Fibroblast of pulmonary artery (primary cell): ENCODE measurements at regions not wholly inside any gene's neighbourhood (a gene's known extent, or its start where the extent isn't known, plus 50 kb on each side); places are given as distances from the start of the nearest gene placed in this dataset.

Experiments
- DNase-seq: peaks from one replicate; pipeline ENCODE4 v3.0.0-alpha.2; 2010; ENCODE audit warnings: low read depth
- H3K4me3 ChIP-seq: replicated peaks from 2 replicates; pipeline ENCODE4 v1.5.1; 2011; ENCODE audit warnings: low read depth, mild to moderate bottlenecking, control low read depth, low read length, moderate library complexity
- TF ChIP-seq, protein P1 (sequence below): IDR thresholded peaks from 2 replicates; pipeline ENCODE4 v1.5.1; 2011; ENCODE audit warnings: mild to moderate bottlenecking, control low read depth, low read length, inconsistent platforms; ENCODE audit errors: missing control alignments

DNA sequence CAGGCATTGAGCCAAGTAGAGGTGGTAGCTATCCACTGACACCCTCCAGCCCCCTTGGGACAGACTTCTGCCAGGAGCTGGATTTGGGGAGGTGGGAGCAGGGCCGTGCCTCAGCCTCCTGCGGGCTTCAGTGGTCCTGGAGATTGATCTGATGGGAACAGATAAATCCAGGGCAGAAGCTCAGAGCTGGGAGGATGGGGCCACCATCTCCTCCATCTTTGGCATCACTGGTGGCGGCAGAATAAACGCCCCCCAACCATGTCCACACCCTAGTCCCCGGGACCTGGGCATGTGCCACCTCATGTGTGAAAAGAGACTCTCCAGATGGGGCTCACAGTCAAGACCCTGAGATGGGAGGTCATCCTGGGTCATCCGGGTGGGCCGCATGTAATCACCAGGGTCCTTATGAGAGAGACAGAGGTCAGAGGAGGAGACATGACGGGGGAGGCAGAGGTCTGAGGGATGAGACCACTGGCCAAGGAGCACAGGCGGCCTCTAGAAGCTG, 209.6 kb upstream of the RTL1 start:
- H3K4me3 ChIP-seq: no peak overlapping the region
- TF ChIP-seq, protein P1, sequence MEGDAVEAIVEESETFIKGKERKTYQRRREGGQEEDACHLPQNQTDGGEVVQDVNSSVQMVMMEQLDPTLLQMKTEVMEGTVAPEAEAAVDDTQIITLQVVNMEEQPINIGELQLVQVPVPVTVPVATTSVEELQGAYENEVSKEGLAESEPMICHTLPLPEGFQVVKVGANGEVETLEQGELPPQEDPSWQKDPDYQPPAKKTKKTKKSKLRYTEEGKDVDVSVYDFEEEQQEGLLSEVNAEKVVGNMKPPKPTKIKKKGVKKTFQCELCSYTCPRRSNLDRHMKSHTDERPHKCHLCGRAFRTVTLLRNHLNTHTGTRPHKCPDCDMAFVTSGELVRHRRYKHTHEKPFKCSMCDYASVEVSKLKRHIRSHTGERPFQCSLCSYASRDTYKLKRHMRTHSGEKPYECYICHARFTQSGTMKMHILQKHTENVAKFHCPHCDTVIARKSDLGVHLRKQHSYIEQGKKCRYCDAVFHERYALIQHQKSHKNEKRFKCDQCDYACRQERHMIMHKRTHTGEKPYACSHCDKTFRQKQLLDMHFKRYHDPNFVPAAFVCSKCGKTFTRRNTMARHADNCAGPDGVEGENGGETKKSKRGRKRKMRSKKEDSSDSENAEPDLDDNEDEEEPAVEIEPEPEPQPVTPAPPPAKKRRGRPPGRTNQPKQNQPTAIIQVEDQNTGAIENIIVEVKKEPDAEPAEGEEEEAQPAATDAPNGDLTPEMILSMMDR: no peak
- no peak for DNase-seq

- TF ChIP-seq, protein P1: no peak
Observed at GRCh38 chr14:101113835-101114725, 210.6 kb upstream of the RTL1 start.

GRCh38 chr14:101114726-101115515, 211.4 kb upstream of the RTL1 start:
- H3K4me3 ChIP-seq: no peak overlapping the region
- DNase-seq: no peak
- TF ChIP-seq, protein P1: no peak

More at GRCh38 chr14:101113835-101114725, 210.6 kb upstream of the RTL1 start:
- DNase-seq: no peak
- no peak overlapping the region for H3K4me3 ChIP-seq

DNA sequence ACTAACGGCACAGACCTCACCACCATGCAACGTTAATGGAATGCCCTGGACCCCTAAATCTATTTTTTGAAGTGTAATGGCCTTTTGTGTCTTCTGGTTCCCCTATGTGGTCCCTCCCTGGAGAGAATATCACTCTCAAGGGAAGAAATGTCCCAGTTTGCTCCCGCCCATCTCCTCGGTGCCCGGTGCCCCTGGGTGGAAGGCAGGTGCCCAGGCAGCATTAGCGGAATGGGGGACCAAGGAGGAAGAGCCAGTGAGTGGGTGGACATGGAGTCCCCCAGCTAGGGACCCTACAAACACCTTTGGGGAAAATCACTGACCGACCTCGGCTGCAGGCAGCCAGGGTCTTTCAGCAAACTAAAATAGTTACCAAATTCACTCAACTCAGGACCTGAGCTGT, 212.1 kb upstream of the RTL1 start:
- DNase-seq: no peak
- TF ChIP-seq, protein P1: no peak
- H3K4me3 ChIP-seq: no peak overlapping the region

DNA sequence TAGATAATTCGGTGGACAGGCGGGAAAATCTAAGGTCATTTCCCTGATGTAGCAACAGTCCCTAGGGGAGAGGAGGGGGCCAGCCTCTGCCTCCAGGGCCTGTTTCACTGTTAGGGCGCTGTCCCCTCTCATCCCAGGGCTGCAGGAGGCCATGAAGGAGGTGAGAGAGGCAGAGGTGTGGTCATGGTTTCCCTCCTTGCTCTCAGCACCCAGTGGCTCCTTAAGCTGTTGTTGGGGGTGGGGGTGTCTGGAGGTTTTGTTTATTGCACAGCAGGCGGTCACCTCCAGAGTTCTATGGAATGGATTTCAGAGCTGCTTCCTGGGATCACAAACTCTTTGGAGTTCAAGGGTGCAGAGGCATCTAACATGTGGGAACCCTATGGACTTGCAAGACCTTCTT, 212.5 kb upstream of the RTL1 start:
- DNase-seq: no peak
- H3K4me3 ChIP-seq: no peak overlapping the region
- TF ChIP-seq, protein P1: no peak

DNA sequence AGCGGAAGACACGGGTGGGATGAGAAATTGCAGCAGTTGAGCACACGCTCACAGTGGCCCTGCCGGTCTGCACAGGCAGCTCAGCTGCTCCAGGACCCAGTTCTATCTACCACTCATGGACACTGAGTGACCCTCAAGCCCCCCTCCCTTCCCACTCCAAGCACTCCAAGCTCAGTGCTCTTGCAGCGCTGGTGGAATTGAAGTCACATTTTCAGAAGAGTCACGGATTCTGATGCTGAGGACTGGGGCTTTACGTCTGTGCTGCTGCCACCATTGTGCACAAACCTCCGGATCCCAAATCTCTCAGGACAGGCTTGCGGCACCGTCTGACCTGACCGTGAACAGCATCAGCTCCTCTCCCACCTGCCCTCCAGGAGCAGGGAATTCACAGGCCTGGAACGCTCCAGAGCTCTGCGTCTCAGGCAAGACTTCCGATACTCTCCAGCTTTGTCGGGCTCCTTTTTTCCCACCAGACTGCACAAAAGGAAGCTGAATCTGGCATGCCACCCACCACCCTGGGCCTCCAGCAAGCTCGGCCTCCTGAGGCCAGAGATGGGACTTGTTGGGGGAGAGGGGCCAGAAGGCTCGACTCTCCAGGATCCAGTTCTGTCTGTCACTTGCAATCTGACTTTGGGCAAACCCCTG, 213.1 kb upstream of the RTL1 start:
- no peak for DNase-seq
- TF ChIP-seq, protein P1: no peak
- H3K4me3 ChIP-seq: no peak overlapping the region
